HG03095 (cell line): ENCODE measurements at regions not wholly inside any gene's neighbourhood (a gene's known extent, or its start where the extent isn't known, plus 50 kb on each side); places are given as distances from the start of the nearest gene placed in this dataset.

Experiments
- ATAC-seq: cut with Tn5 transposase; IDR thresholded peaks from one replicate; pipeline ENCODE4 v1.9.1; 2021; ENCODE audit warnings: moderate library complexity; ENCODE audit not compliant: unreplicated experiment

GRCh38 chr2:59540864-59541263, 1012.6 kb downstream of the BCL11A start:
- no peak for ATAC-seq

GRCh38 chr2:59538398-59538911, 1015.0 kb downstream of the BCL11A start:
- no peak for ATAC-seq

GRCh38 chr2:59532808-59533207, 1020.6 kb downstream of the BCL11A start:
- ATAC-seq: no peak

- ATAC-seq: no peak
These were observed 1023.2 kb downstream of the BCL11A start for GRCh38 chr2:59530258-59530657.

GRCh38 chr2:59529726-59530125, 1023.7 kb downstream of the BCL11A start:
- no peak for ATAC-seq

- ATAC-seq: no peak
These were observed 1024.9 kb downstream of the BCL11A start for GRCh38 chr2:59528525-59528924.

- no peak for ATAC-seq
These were observed 1050.5 kb downstream of the BCL11A start for GRCh38 chr2:59502981-59503380.

GRCh38 chr2:59490994-59491393, 1062.5 kb downstream of the BCL11A start:
- ATAC-seq: no peak

GRCh38 chr2:59490192-59490591, 1063.3 kb downstream of the BCL11A start:
- ATAC-seq: no peak

- ATAC-seq: no peak
These were observed 1068.8 kb downstream of the BCL11A start for GRCh38 chr2:59484673-59485072.

GRCh38 chr2:59463426-59463825, 1090.0 kb downstream of the BCL11A start:
- ATAC-seq: no peak

- ATAC-seq: no peak
These were observed 1090.8 kb downstream of the BCL11A start for GRCh38 chr2:59462422-59463197.

GRCh38 chr2:59461127-59461526, 1092.3 kb downstream of the BCL11A start:
- no peak for ATAC-seq

- no peak for ATAC-seq
These were observed 1094.7 kb downstream of the BCL11A start for GRCh38 chr2:59458800-59459199.

GRCh38 chr2:59456285-59456684, 1097.2 kb downstream of the BCL11A start:
- ATAC-seq: no peak

- ATAC-seq: no peak
These were observed 1104.2 kb downstream of the BCL11A start for GRCh38 chr2:59449274-59449673.

- ATAC-seq: no peak
These were observed 1113.0 kb downstream of the BCL11A start for GRCh38 chr2:59440491-59440890.

GRCh38 chr2:59435635-59436034, 1117.8 kb downstream of the BCL11A start:
- no peak for ATAC-seq

GRCh38 chr2:59428940-59429339, 1124.5 kb downstream of the BCL11A start:
- ATAC-seq: no peak

- ATAC-seq: no peak
These were observed 1125.5 kb downstream of the BCL11A start for GRCh38 chr2:59427980-59428379.

- no peak for ATAC-seq
These were observed 1128.2 kb downstream of the BCL11A start for GRCh38 chr2:59425247-59425646.

- no peak for ATAC-seq
These were observed 1139.5 kb downstream of the BCL11A start for GRCh38 chr2:59413751-59414570.
